ENCODE measurements at regions not wholly inside any gene's neighbourhood (a gene's known extent, or its start where the extent isn't known, plus 50 kb on each side); places are given as distances from the start of the nearest gene placed in this dataset.

DNA sequence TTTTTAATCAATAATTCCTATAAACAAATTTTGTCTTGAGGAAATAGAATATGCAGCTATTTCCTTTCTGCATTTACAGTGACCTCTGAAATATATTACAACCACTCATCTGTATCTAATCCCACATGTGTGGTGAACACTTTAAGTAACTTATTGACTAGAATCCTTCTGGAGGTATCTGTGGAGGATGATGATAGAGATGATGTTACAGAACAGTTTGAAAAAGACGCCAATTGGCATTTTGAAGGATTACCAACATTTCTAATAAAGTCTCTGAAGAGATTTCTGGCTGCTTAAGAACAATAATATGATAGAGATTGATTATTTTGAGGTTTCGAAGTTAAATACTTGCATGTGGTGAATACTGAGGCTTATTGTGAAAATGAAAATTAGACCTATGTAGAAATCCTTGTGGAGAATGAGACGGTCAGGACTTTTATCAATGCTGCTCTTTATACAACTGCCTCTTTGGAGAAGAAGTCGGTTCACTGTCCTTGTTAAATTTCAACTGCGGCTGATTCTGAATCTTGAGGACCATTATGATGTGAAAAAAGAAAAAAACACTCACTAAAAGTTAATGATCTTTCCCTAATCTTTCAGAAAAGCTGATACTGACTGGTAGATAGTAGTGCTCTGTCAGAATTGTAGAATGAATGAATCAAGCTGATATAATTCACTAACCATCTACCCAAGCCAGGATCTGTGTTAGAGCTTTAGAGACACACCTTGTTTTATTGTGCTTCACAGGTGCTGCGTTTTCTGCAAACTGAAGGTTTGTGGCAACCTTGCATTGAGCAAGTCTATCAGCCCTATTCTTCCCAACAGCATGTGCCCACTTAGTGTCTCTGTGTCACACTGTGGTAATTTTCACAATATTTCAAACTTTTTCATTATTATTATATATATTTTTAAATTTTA is 204.7 kb downstream of the SPRY1 start:
- TF ChIP-seq, protein P1, sequence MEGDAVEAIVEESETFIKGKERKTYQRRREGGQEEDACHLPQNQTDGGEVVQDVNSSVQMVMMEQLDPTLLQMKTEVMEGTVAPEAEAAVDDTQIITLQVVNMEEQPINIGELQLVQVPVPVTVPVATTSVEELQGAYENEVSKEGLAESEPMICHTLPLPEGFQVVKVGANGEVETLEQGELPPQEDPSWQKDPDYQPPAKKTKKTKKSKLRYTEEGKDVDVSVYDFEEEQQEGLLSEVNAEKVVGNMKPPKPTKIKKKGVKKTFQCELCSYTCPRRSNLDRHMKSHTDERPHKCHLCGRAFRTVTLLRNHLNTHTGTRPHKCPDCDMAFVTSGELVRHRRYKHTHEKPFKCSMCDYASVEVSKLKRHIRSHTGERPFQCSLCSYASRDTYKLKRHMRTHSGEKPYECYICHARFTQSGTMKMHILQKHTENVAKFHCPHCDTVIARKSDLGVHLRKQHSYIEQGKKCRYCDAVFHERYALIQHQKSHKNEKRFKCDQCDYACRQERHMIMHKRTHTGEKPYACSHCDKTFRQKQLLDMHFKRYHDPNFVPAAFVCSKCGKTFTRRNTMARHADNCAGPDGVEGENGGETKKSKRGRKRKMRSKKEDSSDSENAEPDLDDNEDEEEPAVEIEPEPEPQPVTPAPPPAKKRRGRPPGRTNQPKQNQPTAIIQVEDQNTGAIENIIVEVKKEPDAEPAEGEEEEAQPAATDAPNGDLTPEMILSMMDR (IDR thresholded peaks at IDR 0.05; ENCODE audit: insufficient read depth, low read depth, low read length) = no peak
- no peak for TF ChIP-seq EZH2 (IDR thresholded peaks at IDR 0.05; ENCODE audit: insufficient read depth, low read length)
